Chondrocyte (in vitro differentiated cells): ENCODE measurements at regions not wholly inside any gene's neighbourhood (a gene's known extent, or its start where the extent isn't known, plus 50 kb on each side); places are given as distances from the start of the nearest gene placed in this dataset.

Source experiments
- DNase-seq: peaks from one replicate; pipeline ENCODE4 v3.0.0; 2021; ENCODE audit warnings: mixed read lengths, low spot score
- H3K27ac Mint-ChIP-seq: one replicate; pipeline ENCODE4 v1.8.0; 2021; ENCODE audit warnings: mild to moderate bottlenecking, moderate library complexity, mixed read lengths; ENCODE audit not compliant: unreplicated experiment
- H3K27me3 Mint-ChIP-seq: 2 replicates; pipeline ENCODE4 v1.8.0; 2021; ENCODE audit warnings: low read depth, mixed read lengths
- H3K36me3 Mint-ChIP-seq: 2 replicates; pipeline ENCODE4 v1.8.0; 2021; ENCODE audit warnings: low read depth, mixed read lengths
- H3K4me1 Mint-ChIP-seq: 2 replicates; pipeline ENCODE4 v1.8.0; 2021; ENCODE audit warnings: low read depth, mild to moderate bottlenecking, mixed read lengths
- H3K4me3 Mint-ChIP-seq: one replicate; pipeline ENCODE4 v1.8.0; 2021; ENCODE audit warnings: mild to moderate bottlenecking, moderate library complexity, mixed read lengths; ENCODE audit not compliant: unreplicated experiment
- H3K9me3 Mint-ChIP-seq: 2 replicates; pipeline ENCODE4 v1.8.0; 2021; ENCODE audit warnings: low read depth, mixed read lengths
- CTCF ChIP-seq: fragments of 200-600 bp; sonication (generic); IDR thresholded peaks from 2 replicates; pipeline ENCODE4 v1.5.0; 2021; ENCODE audit warnings: antibody characterized with exemption, mild to moderate bottlenecking, moderate library complexity

- Mint-ChIP-seq H3K27me3 (no peaks in the 10 kb centered on the region), H3K4me1 (no peaks in the 10 kb centered on the region), H3K4me3 (no peak overlapping the region), H3K36me3 (no peaks in the 10 kb centered on the region), H3K9me3 (no peaks in the 10 kb centered on the region), H3K27ac (no peak overlapping the region)
- no peak for DNase-seq
- no peak for TF ChIP-seq CTCF
These were observed 191.0 kb downstream of the C11orf91 start for GRCh38 chr11:33509632-33510031.

- Mint-ChIP-seq H3K4me1 (no peaks in the 10 kb centered on the region), H3K9me3 (no peaks in the 10 kb centered on the region), H3K27me3 (no peaks in the 10 kb centered on the region), H3K36me3 (no peaks in the 10 kb centered on the region), H3K4me3 (no peak overlapping the region), H3K27ac (no peak overlapping the region)
- DNase-seq = no peak
- TF ChIP-seq CTCF = no peak
These were observed 192.7 kb downstream of the C11orf91 start for GRCh38 chr11:33507967-33508366.

GRCh38 chr11:33507356-33507755 is 193.3 kb downstream of the C11orf91 start:
- no peaks in the 10 kb centered on the region for H3K36me3 Mint-ChIP-seq
- H3K4me3 Mint-ChIP-seq = no peak overlapping the region
- no peaks in the 10 kb centered on the region for H3K27me3 Mint-ChIP-seq
- DNase-seq = no peak
- no peak for TF ChIP-seq CTCF
- no peak overlapping the region for H3K27ac Mint-ChIP-seq
- H3K4me1 Mint-ChIP-seq = no peaks in the 10 kb centered on the region
- H3K9me3 Mint-ChIP-seq = no peaks in the 10 kb centered on the region

- no peaks in the 10 kb centered on the region for H3K9me3 Mint-ChIP-seq
- no peak for DNase-seq
- H3K27me3 Mint-ChIP-seq = no peaks in the 10 kb centered on the region
- no peak overlapping the region for H3K4me3 Mint-ChIP-seq
- no peak overlapping the region for H3K27ac Mint-ChIP-seq
- H3K36me3 Mint-ChIP-seq = no peaks in the 10 kb centered on the region
- TF ChIP-seq CTCF = no peak
- no peaks in the 10 kb centered on the region for H3K4me1 Mint-ChIP-seq
These were observed 195.5 kb downstream of the C11orf91 start for GRCh38 chr11:33505093-33505492.

- Mint-ChIP-seq H3K4me3 (no peak overlapping the region), H3K4me1 (no peaks in the 10 kb centered on the region), H3K27me3 (no peaks in the 10 kb centered on the region), H3K36me3 (no peaks in the 10 kb centered on the region), H3K27ac (no peak overlapping the region), H3K9me3 (peaks cover 4% of the 10 kb centered on the region)
- no peak for DNase-seq
- no peak for TF ChIP-seq CTCF
These were observed 199.7 kb downstream of the C11orf91 start for GRCh38 chr11:33500861-33501479.
